ENCODE measurements at regions not wholly inside any gene's neighbourhood (a gene's known extent, or its start where the extent isn't known, plus 50 kb on each side); places are given as distances from the start of the nearest gene placed in this dataset.

DNA sequence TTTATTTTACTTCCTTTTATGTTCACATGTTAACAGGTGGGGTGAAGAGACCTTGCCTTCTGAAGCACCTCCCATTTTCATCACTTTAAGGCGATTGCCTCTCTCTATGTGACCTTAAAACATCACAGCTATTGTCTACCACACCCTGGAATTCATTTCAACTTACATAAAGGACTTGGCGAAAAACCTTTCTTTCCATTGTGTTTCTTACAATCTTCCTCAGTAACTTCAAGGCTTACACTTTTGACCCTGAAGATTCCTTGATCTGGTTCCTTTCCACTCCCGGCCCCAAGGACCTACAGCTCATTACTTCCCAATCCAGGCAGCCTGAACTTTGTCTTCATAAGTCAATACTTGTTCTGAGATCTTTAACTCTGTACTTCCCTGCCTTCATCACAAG lies 443.3 kb downstream of the ADAMTS20 start:
- H2BK12ac ChIP-seq (ENCODE audit: low read length in 2 of 2) = no peak overlapping the region
- no peak overlapping the region for H3K23ac ChIP-seq (ENCODE audit: low read length in 2 of 2)
- WGBS = 83% methylated on average over 3 of the region's 3 CpGs
- H3K9ac ChIP-seq (ENCODE audit: low read length) = no peak overlapping the region
- H3K14ac ChIP-seq (ENCODE audit: low read length in 2 of 2) = no peak overlapping the region
- H2AK5ac ChIP-seq (ENCODE audit: low read length, severe bottlenecking) = no peak overlapping the region
- no peaks in the 10 kb centered on the region for H3K36me3 ChIP-seq (ENCODE audit: control insufficient read depth in 1 of 2, insufficient read depth in 2 of 2, low read depth in 1 of 2, low read length in 2 of 2)
- no peak overlapping the region for H3K4ac ChIP-seq (ENCODE audit: low read depth in 1 of 2, low read length in 2 of 2)
- no peaks in the 10 kb centered on the region for H3K27me3 ChIP-seq (ENCODE audit: control insufficient read depth in 1 of 2, insufficient read depth in 1 of 2, low read length in 2 of 2)
- H3K27ac ChIP-seq (ENCODE audit: low read length, poor library complexity, severe bottlenecking) = no peak overlapping the region
- no peak overlapping the region for H3K4me2 ChIP-seq (ENCODE audit: low read length, poor library complexity, severe bottlenecking)
- H3K18ac ChIP-seq (ENCODE audit: low read depth in 1 of 2, low read length in 2 of 2) = no peak overlapping the region
- H2AFZ ChIP-seq (ENCODE audit: low read depth, low read length) = no peak overlapping the region
- H3K9me3 ChIP-seq (ENCODE audit: control insufficient read depth, low read length) = no peaks in the 10 kb centered on the region
- H3K4me3 ChIP-seq (ENCODE audit: insufficient read depth in 1 of 2, low read depth in 1 of 2, low read length in 2 of 2) = no peak overlapping the region
- no peak overlapping the region for H2BK5ac ChIP-seq (ENCODE audit: low read depth, low read length, poor library complexity, severe bottlenecking)
- H3K79me1 ChIP-seq (replicated peaks; ENCODE audit: low read length, poor library complexity, severe bottlenecking) = no peaks in the 10 kb centered on the region
- no peak overlapping the region for H4K91ac ChIP-seq (ENCODE audit: low read length)
- no peak overlapping the region for H4K8ac ChIP-seq (ENCODE audit: low read length)
- no peak overlapping the region for H2BK120ac ChIP-seq (ENCODE audit: low read depth, low read length)
- H3K4me1 ChIP-seq (ENCODE audit: control insufficient read depth, insufficient read depth, low read depth, low read length) = peaks cover 2% of the 10 kb centered on the region
- DNase-seq = no peak
- no peak overlapping the region for H2BK15ac ChIP-seq (ENCODE audit: low read depth, poor library complexity, severe bottlenecking)

DNA sequence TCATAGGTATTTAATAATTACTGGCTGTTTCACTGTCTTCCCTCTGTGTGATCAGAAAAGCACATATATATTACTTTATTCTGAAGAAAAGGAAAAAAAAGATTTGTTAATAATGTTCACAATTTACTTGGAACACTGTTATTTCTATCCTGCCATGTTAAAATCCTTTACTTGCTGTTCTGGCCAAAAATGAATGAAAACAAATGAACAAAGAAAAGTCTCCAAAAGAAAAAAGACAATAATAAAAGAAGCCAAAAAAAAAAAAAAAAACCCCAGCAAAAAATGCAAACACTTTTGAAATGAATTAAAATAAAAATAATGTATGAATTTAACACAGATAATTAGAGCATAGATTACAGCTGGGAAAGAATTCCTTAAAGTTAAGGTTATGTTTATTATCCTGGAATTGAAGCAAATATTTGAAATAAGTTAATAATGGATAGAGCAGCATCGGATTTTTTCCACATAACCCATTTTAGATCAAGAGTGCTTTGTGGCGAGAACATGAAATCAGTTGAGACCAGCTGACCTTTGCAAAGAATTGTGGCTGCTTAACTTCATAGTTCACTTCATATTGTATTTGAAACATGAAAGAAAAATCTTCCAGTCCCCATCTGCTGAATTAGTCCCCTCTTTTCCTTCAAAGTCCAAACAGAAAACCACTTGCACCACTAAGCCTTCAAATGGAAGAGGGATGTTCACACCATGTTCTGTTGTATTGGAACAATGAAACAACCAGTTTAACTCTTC lies 444.8 kb downstream of the ADAMTS20 start:
- no peak overlapping the region for H2BK120ac ChIP-seq (ENCODE audit: low read depth, low read length)
- no peak overlapping the region for H2BK5ac ChIP-seq (ENCODE audit: low read depth, low read length, poor library complexity, severe bottlenecking)
- no peak for DNase-seq
- no peak overlapping the region for H3K14ac ChIP-seq (ENCODE audit: low read length in 2 of 2)
- no peak overlapping the region for H2AFZ ChIP-seq (ENCODE audit: low read depth, low read length)
- H3K4me2 ChIP-seq (ENCODE audit: low read length, poor library complexity, severe bottlenecking) = no peak overlapping the region
- no peaks in the 10 kb centered on the region for H3K36me3 ChIP-seq (ENCODE audit: control insufficient read depth in 1 of 2, insufficient read depth in 2 of 2, low read depth in 1 of 2, low read length in 2 of 2)
- H3K4me3 ChIP-seq (ENCODE audit: insufficient read depth in 1 of 2, low read depth in 1 of 2, low read length in 2 of 2) = no peak overlapping the region
- H3K27me3 ChIP-seq (ENCODE audit: control insufficient read depth in 1 of 2, insufficient read depth in 1 of 2, low read length in 2 of 2) = no peaks in the 10 kb centered on the region
- H3K18ac ChIP-seq (ENCODE audit: low read depth in 1 of 2, low read length in 2 of 2) = no peak overlapping the region
- no peak overlapping the region for H4K8ac ChIP-seq (ENCODE audit: low read length)
- no peak overlapping the region for H3K9ac ChIP-seq (ENCODE audit: low read length)
- no peak overlapping the region for H3K27ac ChIP-seq (ENCODE audit: low read length, poor library complexity, severe bottlenecking)
- H4K91ac ChIP-seq (ENCODE audit: low read length) = no peak overlapping the region
- H2AK5ac ChIP-seq (ENCODE audit: low read length, severe bottlenecking) = no peak overlapping the region
- H3K4ac ChIP-seq (ENCODE audit: low read depth in 1 of 2, low read length in 2 of 2) = no peak overlapping the region
- WGBS = 96% methylated on average over 2 of the region's 2 CpGs
- no peak overlapping the region for H2BK12ac ChIP-seq (ENCODE audit: low read length in 2 of 2)
- H3K4me1 ChIP-seq (ENCODE audit: control insufficient read depth, insufficient read depth, low read depth, low read length) = peaks cover 2% of the 10 kb centered on the region
- no peaks in the 10 kb centered on the region for H3K79me1 ChIP-seq (replicated peaks; ENCODE audit: low read length, poor library complexity, severe bottlenecking)
- no peak overlapping the region for H2BK15ac ChIP-seq (ENCODE audit: low read depth, poor library complexity, severe bottlenecking)
- no peaks in the 10 kb centered on the region for H3K9me3 ChIP-seq (ENCODE audit: control insufficient read depth, low read length)
- no peak overlapping the region for H3K23ac ChIP-seq (ENCODE audit: low read length in 2 of 2)

DNA sequence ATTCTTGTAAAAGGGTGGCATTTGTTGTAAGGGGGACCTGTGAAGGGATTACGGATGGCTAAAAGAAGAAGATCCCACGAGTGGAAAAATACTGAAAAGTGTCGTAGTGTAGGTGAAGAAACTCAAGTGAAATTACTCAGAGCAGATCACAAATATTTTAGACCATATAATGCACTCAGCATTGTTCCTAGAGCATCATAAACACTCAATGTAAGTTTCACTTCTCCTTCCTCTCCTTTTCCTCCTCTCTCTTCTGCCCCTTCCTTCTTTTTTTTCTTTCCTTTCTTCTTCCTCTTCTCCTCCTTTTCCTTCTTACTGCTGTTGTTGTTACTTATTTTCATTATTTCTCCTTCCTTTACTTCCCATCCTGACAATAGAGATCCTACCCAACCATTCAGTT lies 445.6 kb downstream of the ADAMTS20 start:
- no peaks in the 10 kb centered on the region for H3K79me1 ChIP-seq (replicated peaks; ENCODE audit: low read length, poor library complexity, severe bottlenecking)
- H3K9me3 ChIP-seq (ENCODE audit: control insufficient read depth, low read length) = no peaks in the 10 kb centered on the region
- peaks cover 2% of the 10 kb centered on the region for H3K4me1 ChIP-seq (ENCODE audit: control insufficient read depth, insufficient read depth, low read depth, low read length)
- no peak overlapping the region for H3K23ac ChIP-seq (ENCODE audit: low read length in 2 of 2)
- no peak overlapping the region for H2AK5ac ChIP-seq (ENCODE audit: low read length, severe bottlenecking)
- no peak overlapping the region for H3K4me2 ChIP-seq (ENCODE audit: low read length, poor library complexity, severe bottlenecking)
- H3K27me3 ChIP-seq (ENCODE audit: control insufficient read depth in 1 of 2, insufficient read depth in 1 of 2, low read length in 2 of 2) = no peaks in the 10 kb centered on the region
- H2AFZ ChIP-seq (ENCODE audit: low read depth, low read length) = no peak overlapping the region
- no peak overlapping the region for H3K9ac ChIP-seq (ENCODE audit: low read length)
- no peaks in the 10 kb centered on the region for H3K36me3 ChIP-seq (ENCODE audit: control insufficient read depth in 1 of 2, insufficient read depth in 2 of 2, low read depth in 1 of 2, low read length in 2 of 2)
- no peak overlapping the region for H2BK15ac ChIP-seq (ENCODE audit: low read depth, poor library complexity, severe bottlenecking)
- H2BK120ac ChIP-seq (ENCODE audit: low read depth, low read length) = no peak overlapping the region
- no peak overlapping the region for H3K4me3 ChIP-seq (ENCODE audit: insufficient read depth in 1 of 2, low read depth in 1 of 2, low read length in 2 of 2)
- H3K27ac ChIP-seq (ENCODE audit: low read length, poor library complexity, severe bottlenecking) = no peak overlapping the region
- no peak overlapping the region for H2BK5ac ChIP-seq (ENCODE audit: low read depth, low read length, poor library complexity, severe bottlenecking)
- no peak overlapping the region for H4K8ac ChIP-seq (ENCODE audit: low read length)
- 66% methylated on average over 3 of the region's 3 CpGs for WGBS
- no peak overlapping the region for H3K4ac ChIP-seq (ENCODE audit: low read depth in 1 of 2, low read length in 2 of 2)
- no peak overlapping the region for H4K91ac ChIP-seq (ENCODE audit: low read length)
- no peak overlapping the region for H3K18ac ChIP-seq (ENCODE audit: low read depth in 1 of 2, low read length in 2 of 2)
- no peak overlapping the region for H3K14ac ChIP-seq (ENCODE audit: low read length in 2 of 2)
- no peak for DNase-seq
- H2BK12ac ChIP-seq (ENCODE audit: low read length in 2 of 2) = no peak overlapping the region

DNA sequence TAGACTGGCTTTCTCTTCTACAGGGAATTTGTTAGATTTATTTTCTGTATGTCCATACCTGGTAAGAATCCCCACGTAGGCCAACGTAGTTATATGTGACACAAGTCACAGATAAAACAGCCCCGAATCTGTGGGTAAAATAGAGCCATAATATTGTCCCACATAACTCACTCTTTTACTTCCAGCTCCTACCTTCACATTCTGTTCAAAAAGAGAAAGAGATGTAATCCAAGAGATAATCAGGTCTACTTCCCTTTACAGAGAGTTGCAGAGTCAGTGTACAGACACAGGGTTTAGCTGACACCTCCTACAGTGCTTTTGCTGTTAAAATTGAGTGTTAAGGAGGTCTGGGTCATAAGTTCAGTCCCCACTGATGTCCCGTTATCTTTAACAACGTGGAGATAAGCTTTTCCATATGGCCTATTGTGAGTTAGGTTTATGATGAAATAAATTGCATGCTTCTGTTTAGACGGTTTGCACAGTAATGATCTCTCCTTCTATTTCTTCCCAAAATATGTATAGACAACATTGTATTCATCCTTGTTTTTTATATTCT lies 446.5 kb downstream of the ADAMTS20 start:
- DNase-seq = no peak

More for the DNA sequence above, 446.5 kb downstream of the ADAMTS20 start:
- WGBS = 53% methylated on average over 5 of the region's 6 CpGs
- no peak overlapping the region for H3K27ac ChIP-seq (ENCODE audit: low read length, poor library complexity, severe bottlenecking)
- no peak overlapping the region for H3K18ac ChIP-seq (ENCODE audit: low read depth in 1 of 2, low read length in 2 of 2)
- no peak overlapping the region for H2BK5ac ChIP-seq (ENCODE audit: low read depth, low read length, poor library complexity, severe bottlenecking)
- no peak overlapping the region for H3K9ac ChIP-seq (ENCODE audit: low read length)
- no peaks in the 10 kb centered on the region for H3K27me3 ChIP-seq (ENCODE audit: control insufficient read depth in 1 of 2, insufficient read depth in 1 of 2, low read length in 2 of 2)
- no peak overlapping the region for H2AK5ac ChIP-seq (ENCODE audit: low read length, severe bottlenecking)
- no peak overlapping the region for H3K4me3 ChIP-seq (ENCODE audit: insufficient read depth in 1 of 2, low read depth in 1 of 2, low read length in 2 of 2)
- no peak overlapping the region for H4K91ac ChIP-seq (ENCODE audit: low read length)
- H3K4me2 ChIP-seq (ENCODE audit: low read length, poor library complexity, severe bottlenecking) = no peak overlapping the region
- no peak overlapping the region for H4K8ac ChIP-seq (ENCODE audit: low read length)
- no peaks in the 10 kb centered on the region for H3K79me1 ChIP-seq (replicated peaks; ENCODE audit: low read length, poor library complexity, severe bottlenecking)
- no peak overlapping the region for H2BK15ac ChIP-seq (ENCODE audit: low read depth, poor library complexity, severe bottlenecking)
- no peak overlapping the region for H3K4ac ChIP-seq (ENCODE audit: low read depth in 1 of 2, low read length in 2 of 2)
- H2BK12ac ChIP-seq (ENCODE audit: low read length in 2 of 2) = no peak overlapping the region
- no peak overlapping the region for H3K23ac ChIP-seq (ENCODE audit: low read length in 2 of 2)
- peaks cover 2% of the 10 kb centered on the region for H3K4me1 ChIP-seq (ENCODE audit: control insufficient read depth, insufficient read depth, low read depth, low read length)
- no peaks in the 10 kb centered on the region for H3K9me3 ChIP-seq (ENCODE audit: control insufficient read depth, low read length)
- H2BK120ac ChIP-seq (ENCODE audit: low read depth, low read length) = no peak overlapping the region
- H3K14ac ChIP-seq (ENCODE audit: low read length in 2 of 2) = no peak overlapping the region
- no peaks in the 10 kb centered on the region for H3K36me3 ChIP-seq (ENCODE audit: control insufficient read depth in 1 of 2, insufficient read depth in 2 of 2, low read depth in 1 of 2, low read length in 2 of 2)
- no peak overlapping the region for H2AFZ ChIP-seq (ENCODE audit: low read depth, low read length)
